ENCODE measurements at regions not wholly inside any gene's neighbourhood (a gene's known extent, or its start where the extent isn't known, plus 50 kb on each side); places are given as distances from the start of the nearest gene placed in this dataset.
"Not testable (repeated sequence)": the region's sequence is repeated elsewhere in the genome, so short reads cannot be mapped to it uniquely, and the experiment has no call there.

DNA sequence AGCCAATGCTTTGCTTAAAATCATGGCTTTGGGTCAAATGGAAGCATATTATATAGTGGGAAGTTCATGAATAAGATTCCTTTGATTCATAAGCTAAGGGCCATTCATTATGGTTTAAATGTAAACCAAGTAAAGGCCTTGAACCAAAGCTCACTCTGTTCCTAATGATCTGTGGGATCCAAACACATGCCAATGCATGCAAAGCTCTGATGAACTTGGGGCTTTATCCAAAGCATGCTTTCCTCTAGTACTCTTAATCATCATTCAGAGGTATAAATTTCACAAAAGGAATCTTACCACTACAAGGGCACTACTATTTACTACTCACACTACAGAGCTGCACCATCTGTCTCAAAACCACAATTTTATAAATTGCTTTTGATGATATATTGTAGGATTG, 102.8 kb upstream of the RBMS1 start:
- intact Hi-C loops (cut with DNase I; ENCODE audit: low total_unique reads) = no loop called here
- TF ChIP-seq POLR2A (IDR thresholded peaks at IDR 0.05) (no peak), POLR2AphosphoS5 (IDR thresholded peaks at IDR 0.05) (no peak)
- TF ChIP-seq, protein P1, sequence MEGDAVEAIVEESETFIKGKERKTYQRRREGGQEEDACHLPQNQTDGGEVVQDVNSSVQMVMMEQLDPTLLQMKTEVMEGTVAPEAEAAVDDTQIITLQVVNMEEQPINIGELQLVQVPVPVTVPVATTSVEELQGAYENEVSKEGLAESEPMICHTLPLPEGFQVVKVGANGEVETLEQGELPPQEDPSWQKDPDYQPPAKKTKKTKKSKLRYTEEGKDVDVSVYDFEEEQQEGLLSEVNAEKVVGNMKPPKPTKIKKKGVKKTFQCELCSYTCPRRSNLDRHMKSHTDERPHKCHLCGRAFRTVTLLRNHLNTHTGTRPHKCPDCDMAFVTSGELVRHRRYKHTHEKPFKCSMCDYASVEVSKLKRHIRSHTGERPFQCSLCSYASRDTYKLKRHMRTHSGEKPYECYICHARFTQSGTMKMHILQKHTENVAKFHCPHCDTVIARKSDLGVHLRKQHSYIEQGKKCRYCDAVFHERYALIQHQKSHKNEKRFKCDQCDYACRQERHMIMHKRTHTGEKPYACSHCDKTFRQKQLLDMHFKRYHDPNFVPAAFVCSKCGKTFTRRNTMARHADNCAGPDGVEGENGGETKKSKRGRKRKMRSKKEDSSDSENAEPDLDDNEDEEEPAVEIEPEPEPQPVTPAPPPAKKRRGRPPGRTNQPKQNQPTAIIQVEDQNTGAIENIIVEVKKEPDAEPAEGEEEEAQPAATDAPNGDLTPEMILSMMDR (IDR thresholded peaks at IDR 0.05) = no peak

DNA sequence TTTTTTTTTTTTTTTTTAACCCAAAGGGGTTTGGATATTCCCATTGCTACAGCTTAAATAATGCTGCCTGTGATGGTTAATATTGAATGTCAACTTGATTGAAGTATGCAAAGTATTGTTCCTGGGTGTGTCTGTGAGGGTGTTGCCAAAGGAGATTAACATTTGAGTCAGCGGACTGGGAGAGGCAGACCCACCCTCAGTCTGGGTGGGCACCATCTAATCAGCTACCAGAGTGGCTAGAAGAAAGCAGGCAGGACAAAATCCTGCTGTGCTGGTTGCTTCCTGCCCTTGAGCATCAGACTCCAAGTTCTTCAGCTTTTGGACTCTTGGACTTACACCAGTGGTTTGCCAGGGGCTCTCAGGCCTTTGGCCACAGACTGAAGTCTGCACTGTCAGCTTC, 106.8 kb upstream of the RBMS1 start:
- H3K9me3 ChIP-seq; H3K27me3 ChIP-seq; H3K36me3 ChIP-seq; H3K4me1 ChIP-seq; H3K27ac ChIP-seq; DNase-seq (ENCODE audit: low spot score in 2 of 2); H3K4me3 ChIP-seq; intact Hi-C loops (cut with DNase I; ENCODE audit: low total_unique reads): not testable (repeated sequence)

More for the DNA sequence above, 102.8 kb upstream of the RBMS1 start:
- H3K9me3 ChIP-seq = no peaks in the 10 kb centered on the region
- H3K27ac ChIP-seq = no peak overlapping the region
- DNase-seq (ENCODE audit: low spot score in 2 of 2) = no peak
- H3K36me3 ChIP-seq = no peaks in the 10 kb centered on the region
- no peaks in the 10 kb centered on the region for H3K27me3 ChIP-seq
- no peak overlapping the region for H3K4me3 ChIP-seq
- H3K4me1 ChIP-seq = no peaks in the 10 kb centered on the region

DNA sequence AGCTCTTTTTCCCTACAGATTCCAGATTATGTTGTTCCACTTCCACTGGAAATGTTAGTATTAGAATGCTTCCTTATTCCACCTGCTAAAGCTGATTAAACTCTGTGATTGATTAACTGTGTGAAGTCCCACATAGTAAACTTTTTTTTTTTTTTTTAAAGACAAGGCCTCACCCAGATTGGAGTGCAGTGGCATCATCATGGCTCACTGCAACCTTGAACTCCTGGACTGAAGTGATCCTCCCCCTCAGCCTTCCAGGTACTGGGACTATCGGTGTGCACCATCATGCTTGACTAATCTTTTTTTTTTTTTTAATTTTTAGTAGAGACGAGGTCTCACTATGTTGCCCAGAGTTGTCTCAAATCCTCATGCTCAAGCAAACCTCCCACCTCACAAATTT, 108.5 kb upstream of the RBMS1 start:
- intact Hi-C loops (cut with DNase I; ENCODE audit: low total_unique reads) = no loop called here

DNA sequence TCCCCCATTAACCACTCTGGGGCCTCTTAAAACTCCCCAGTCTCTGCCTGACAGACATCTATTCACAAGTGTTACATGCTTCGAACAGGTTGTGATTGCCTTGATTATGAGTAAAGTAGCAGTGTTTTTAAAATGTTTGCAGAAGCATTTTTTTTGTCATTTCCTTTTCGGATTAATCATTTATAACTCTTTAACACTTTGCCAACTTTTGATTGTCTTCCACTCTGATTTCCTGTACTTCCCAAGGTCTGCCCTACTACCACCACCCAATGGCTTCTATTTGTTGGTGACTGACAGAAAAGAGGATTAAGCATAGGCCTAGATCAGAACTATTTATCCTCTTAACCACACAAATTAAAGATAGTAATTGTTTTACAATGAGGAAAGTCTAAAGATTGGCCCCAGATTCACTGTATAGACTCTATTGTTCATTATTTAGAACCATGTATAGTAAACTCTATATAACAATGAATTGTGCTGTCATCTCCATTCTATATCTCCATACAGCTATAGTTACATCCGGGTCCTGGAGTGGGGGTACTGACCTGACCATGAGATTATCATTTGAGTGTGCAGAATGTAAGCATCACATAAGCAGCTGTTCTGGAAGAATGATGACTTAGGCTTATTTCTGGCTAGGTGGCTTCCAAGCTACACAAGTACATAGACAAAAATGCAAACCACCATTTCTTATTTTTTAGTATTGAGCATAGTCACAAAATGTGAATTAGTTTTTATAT, 110.3 kb upstream of the RBMS1 start:
- TF ChIP-seq POLR2AphosphoS5 (IDR thresholded peaks at IDR 0.05) (no peak), POLR2A (IDR thresholded peaks at IDR 0.05) (no peak)
- TF ChIP-seq, protein P1 (IDR thresholded peaks at IDR 0.05) = no peak
- no peak for DNase-seq (ENCODE audit: low spot score in 2 of 2)
- H3K36me3 ChIP-seq = no peaks in the 10 kb centered on the region
- H3K4me3 ChIP-seq = no peak overlapping the region
- no peak overlapping the region for H3K27ac ChIP-seq
- intact Hi-C loops (cut with DNase I; ENCODE audit: low total_unique reads) = no loop called here
- H3K27me3 ChIP-seq = no peaks in the 10 kb centered on the region
- no peaks in the 10 kb centered on the region for H3K4me1 ChIP-seq
- no peaks in the 10 kb centered on the region for H3K9me3 ChIP-seq

More for the DNA sequence above, 108.5 kb upstream of the RBMS1 start:
- no peaks in the 10 kb centered on the region for H3K4me1 ChIP-seq
- H3K27me3 ChIP-seq = no peaks in the 10 kb centered on the region
- no peaks in the 10 kb centered on the region for H3K36me3 ChIP-seq
- no peaks in the 10 kb centered on the region for H3K9me3 ChIP-seq
- no peak overlapping the region for H3K4me3 ChIP-seq
- no peak for DNase-seq (ENCODE audit: low spot score in 2 of 2)
- no peak for TF ChIP-seq POLR2AphosphoS5 (IDR thresholded peaks at IDR 0.05)
- TF ChIP-seq, protein P1 (IDR thresholded peaks at IDR 0.05) = no peak
- TF ChIP-seq POLR2A (IDR thresholded peaks at IDR 0.05) = no peak
- H3K27ac ChIP-seq = no peak overlapping the region

DNA sequence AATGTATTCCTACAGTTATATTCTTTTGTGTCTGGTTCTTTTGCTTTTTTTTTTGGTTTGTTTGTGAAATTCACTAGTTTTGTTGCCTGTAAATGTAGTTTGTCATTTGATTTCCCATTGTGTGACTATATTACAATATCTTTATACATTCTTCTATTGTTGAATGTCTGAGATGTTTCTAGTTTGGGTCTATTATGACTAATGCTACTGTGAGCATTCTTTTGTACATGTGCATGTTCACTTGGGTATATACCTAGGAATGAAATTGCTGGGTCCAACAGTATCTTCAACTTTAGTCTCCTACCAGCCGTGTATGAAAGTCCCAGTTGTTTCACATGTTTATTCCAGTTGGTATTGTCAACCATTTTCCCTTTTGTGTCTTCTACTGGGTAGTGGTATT, 112.7 kb upstream of the RBMS1 start:
- intact Hi-C loops (cut with DNase I; ENCODE audit: low total_unique reads) = loop anchor here (5.0 kb wide), 1 partner anchor 1009 kb away; no protein-coding TSS in a partner anchor
- TF ChIP-seq, protein P1 (IDR thresholded peaks at IDR 0.05) = no peak
- TF ChIP-seq POLR2AphosphoS5 (IDR thresholded peaks at IDR 0.05) (no peak), POLR2A (IDR thresholded peaks at IDR 0.05) (no peak)
- H3K27ac ChIP-seq = no peak overlapping the region
- no peak for DNase-seq (ENCODE audit: low spot score in 2 of 2)
- H3K4me3 ChIP-seq = no peak overlapping the region
- H3K36me3 ChIP-seq = no peaks in the 10 kb centered on the region
- no peaks in the 10 kb centered on the region for H3K9me3 ChIP-seq
- no peaks in the 10 kb centered on the region for H3K27me3 ChIP-seq
- no peaks in the 10 kb centered on the region for H3K4me1 ChIP-seq

Measured in breast epithelium (tissue), 4 donors.